GM12864 (cell line): ENCODE measurements at regions not wholly inside any gene's neighbourhood (a gene's known extent, or its start where the extent isn't known, plus 50 kb on each side); places are given as distances from the start of the nearest gene placed in this dataset.

Experiments used
- DNase-seq: peaks from one replicate; pipeline ENCODE4 v3.0.0-alpha.2; 2011; ENCODE audit warnings: low read depth
- H3K4me3 ChIP-seq: 2 replicates; pipeline ENCODE4 v1.5.1; 2011; ENCODE audit warnings: mild to moderate bottlenecking, low read depth, low read length, control low read depth
- TF ChIP-seq, protein P1 (sequence below): IDR thresholded peaks from 2 replicates; pipeline ENCODE4 v1.5.1; 2011; ENCODE audit warnings: low read depth, mild to moderate bottlenecking, moderate library complexity, low read length, control low read depth, inconsistent platforms; ENCODE audit errors: missing control alignments

DNA sequence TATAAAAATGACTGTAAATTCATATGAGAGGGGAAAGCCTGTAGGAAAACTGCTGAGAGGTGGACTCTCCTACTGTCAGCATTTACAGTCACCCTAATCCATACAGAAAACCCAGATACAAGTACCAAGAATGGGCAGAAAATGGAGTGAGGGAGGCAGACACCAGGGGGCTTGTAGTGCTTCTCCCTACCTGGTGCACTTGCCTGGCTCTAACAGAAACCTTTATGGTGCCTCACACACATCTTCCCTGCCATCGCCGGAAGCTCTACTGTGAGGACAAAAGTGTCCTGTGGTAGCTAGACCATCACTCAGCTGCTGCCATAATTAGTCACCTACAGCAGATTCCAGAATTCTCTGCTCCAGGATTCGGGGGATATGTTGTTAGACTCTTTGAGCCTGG lies 441.3 kb downstream of the TFAP2B start:
- DNase-seq: no peak

DNA sequence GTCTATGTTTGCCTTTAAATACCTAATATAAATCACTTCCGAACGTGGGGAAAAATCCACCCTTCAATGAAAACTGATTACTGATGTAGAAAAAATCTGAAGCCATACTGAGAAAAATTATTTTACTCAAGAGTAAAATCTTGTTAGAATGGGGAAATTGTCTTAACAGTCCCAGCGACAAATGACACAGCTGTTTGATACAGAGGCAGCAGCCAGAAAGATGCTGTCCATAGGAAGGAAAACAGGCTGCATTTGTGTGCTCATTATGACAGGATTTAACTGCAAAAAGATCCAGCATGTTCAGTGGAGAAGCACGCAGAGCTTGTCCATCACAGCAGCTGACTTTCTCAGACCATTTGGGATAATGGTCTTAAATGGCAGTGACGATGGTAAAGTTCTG lies 443.0 kb downstream of the TFAP2B start:
- TF ChIP-seq, protein P1, sequence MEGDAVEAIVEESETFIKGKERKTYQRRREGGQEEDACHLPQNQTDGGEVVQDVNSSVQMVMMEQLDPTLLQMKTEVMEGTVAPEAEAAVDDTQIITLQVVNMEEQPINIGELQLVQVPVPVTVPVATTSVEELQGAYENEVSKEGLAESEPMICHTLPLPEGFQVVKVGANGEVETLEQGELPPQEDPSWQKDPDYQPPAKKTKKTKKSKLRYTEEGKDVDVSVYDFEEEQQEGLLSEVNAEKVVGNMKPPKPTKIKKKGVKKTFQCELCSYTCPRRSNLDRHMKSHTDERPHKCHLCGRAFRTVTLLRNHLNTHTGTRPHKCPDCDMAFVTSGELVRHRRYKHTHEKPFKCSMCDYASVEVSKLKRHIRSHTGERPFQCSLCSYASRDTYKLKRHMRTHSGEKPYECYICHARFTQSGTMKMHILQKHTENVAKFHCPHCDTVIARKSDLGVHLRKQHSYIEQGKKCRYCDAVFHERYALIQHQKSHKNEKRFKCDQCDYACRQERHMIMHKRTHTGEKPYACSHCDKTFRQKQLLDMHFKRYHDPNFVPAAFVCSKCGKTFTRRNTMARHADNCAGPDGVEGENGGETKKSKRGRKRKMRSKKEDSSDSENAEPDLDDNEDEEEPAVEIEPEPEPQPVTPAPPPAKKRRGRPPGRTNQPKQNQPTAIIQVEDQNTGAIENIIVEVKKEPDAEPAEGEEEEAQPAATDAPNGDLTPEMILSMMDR: no peak
- no peak overlapping the region for H3K4me3 ChIP-seq
- DNase-seq: no peak

More for the DNA sequence above, 441.3 kb downstream of the TFAP2B start:
- no peak overlapping the region for H3K4me3 ChIP-seq
- TF ChIP-seq, protein P1: no peak

DNA sequence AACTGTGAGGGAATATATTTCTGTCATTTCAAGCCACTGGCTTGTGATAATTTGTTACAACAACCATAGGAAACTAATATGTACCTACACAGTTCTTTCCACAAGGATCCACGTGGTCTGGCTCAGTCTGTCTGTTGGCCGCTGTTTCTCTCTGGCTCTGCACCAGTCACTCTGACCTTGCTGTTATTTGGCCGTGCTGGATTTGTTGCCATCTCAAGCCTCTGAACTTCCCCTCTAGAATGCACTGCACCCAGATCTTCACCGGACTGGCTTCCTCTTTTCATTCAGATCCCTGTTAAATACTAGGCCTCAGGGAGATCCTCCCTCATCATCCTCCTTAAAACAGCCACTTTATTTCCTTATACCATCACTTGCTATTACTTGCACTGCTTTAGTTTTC lies 446.8 kb downstream of the TFAP2B start:
- DNase-seq: no peak
- TF ChIP-seq, protein P1: no peak
- no peak overlapping the region for H3K4me3 ChIP-seq

DNA sequence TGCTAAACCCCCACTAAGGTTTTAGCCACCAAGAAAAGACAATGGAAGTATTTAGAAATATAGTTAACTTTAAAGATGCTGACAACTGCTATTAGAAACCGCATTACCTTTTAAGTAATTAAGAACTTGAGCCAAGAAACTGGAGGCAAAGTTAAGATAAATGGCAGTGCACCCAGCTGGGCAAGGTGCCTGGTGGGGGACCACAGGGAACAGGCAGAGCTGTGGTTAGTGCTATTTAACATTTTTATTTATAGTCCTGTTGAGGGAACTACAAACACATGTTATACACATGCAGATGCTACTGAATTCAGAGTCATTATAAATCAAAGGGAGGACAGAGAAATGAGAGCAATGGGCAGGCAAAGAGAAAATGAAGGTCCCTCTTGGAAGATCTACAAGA lies 447.9 kb downstream of the TFAP2B start:
- TF ChIP-seq, protein P1: no peak
- no peak overlapping the region for H3K4me3 ChIP-seq
- DNase-seq: no peak

DNA sequence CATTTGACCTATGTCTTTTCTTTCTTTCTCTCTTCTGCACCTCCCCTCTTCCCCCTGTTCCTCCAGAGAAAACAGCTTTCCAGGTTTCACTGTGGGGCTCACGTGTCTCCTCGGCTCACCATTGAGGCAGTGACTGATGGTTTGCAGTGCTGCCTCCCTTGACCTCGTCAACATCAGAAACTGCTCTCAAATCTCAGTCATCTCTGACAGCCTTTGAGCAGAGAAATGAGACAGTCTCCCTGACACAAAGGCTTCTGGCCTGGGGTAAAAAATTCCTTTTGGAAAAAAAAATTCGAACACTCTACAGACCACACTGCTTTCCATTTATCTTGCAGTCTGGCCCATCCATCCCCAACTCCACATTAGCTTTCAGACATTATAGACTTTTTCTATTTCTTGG lies 450.0 kb downstream of the TFAP2B start:
- TF ChIP-seq, protein P1: no peak
- no peak for DNase-seq

DNA sequence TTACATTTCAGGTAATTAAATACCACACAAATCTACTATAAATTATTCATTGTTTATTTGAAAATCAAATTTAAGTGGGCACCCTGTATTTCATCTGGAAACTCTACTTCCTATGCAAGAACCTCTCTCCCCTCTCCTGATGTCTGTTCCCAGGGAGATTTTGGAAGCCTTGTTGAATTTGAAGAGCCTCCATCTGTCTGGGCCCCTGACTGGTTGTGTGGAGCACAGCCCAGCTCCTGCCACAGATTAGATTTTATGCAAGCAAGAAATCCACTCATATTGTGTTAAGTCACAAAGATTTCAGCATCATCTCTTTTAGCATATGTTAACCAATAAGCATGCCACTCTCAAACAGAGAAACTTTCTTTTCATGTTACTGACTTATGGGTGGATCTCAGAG lies 451.2 kb downstream of the TFAP2B start:
- DNase-seq: no peak
- no peak overlapping the region for H3K4me3 ChIP-seq
- TF ChIP-seq, protein P1: no peak

More for the DNA sequence above, 450.0 kb downstream of the TFAP2B start:
- no peak overlapping the region for H3K4me3 ChIP-seq

DNA sequence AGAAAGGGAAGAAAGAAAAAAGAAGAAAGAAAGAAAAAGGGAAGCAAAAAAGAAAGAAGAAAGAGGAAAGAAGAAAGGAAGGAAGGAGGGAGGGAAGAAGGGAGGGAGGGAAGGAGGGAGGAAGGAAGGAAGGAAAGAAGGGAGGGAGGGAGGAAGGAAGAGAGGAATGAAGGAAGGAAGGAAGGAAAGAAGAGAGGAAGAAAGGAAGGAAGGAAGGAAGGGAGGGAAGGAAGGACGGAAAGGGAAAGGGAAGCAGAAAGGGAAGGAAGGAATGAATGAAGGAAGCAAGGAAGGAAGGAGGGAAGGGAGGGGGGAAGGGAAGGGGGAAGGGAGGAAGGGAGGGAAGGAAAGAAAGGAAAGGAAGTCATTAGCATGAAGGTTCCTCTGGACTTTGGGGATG lies 452.9 kb downstream of the TFAP2B start:
- TF ChIP-seq, protein P1: no peak

More for the DNA sequence above, 452.9 kb downstream of the TFAP2B start:
- no peak for DNase-seq
- no peak overlapping the region for H3K4me3 ChIP-seq
